G401.6 (cell line): ENCODE measurements at regions not wholly inside any gene's neighbourhood (a gene's known extent, or its start where the extent isn't known, plus 50 kb on each side); places are given as distances from the start of the nearest gene placed in this dataset.

Experiments used
- FAIRE-seq: peaks from 2 replicates; lab custom pipeline; 2012; peaks lifted over from hg19 to GRCh38; lab: Jason Lieb, UNC

DNA sequence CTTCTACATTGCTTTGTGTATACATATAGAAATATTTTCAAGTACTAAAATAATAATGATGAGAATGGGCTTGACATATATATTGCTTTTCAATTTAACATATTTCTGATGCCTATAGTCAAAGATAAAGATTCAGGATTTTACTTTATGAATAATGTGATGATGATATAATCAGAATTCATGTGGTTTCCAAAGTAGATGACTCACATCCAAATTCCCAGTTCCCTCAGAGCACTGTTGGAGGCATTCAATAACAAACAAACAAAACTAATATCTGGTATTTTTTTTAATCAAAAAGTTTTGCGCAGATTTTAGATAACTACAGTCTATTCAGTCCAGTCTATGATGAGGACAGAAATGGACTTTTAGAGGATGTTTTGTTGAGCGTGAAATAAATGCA is 2094.5 kb upstream of the CELF4 start:
- FAIRE-seq, result no peak

GRCh38 chr18:39655341-39655740 is 2089.7 kb upstream of the CELF4 start:
- no peak for FAIRE-seq

GRCh38 chr18:39653221-39653620 is 2087.6 kb upstream of the CELF4 start:
- FAIRE-seq, result no peak

DNA sequence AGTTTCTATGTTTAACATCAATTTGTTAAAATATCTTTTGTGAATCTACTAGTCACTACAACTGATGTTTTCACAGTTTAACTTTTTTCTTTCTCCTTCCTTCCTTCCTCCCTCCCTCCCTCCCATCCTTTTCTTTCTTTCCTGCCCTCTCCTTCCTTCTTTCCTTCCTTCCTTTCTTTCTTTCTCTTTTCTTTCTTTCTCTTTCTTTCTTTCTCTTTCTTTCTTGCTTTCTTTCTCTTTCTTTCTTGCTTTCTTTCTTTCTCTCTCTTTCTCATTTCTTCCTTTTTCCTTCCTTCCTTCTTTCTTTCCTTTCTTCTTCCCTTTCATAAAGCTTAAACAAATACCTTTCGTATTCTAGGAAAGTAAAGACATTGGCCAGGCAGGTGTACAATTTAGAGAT is 2083.0 kb upstream of the CELF4 start:
- FAIRE-seq, result no peak

DNA sequence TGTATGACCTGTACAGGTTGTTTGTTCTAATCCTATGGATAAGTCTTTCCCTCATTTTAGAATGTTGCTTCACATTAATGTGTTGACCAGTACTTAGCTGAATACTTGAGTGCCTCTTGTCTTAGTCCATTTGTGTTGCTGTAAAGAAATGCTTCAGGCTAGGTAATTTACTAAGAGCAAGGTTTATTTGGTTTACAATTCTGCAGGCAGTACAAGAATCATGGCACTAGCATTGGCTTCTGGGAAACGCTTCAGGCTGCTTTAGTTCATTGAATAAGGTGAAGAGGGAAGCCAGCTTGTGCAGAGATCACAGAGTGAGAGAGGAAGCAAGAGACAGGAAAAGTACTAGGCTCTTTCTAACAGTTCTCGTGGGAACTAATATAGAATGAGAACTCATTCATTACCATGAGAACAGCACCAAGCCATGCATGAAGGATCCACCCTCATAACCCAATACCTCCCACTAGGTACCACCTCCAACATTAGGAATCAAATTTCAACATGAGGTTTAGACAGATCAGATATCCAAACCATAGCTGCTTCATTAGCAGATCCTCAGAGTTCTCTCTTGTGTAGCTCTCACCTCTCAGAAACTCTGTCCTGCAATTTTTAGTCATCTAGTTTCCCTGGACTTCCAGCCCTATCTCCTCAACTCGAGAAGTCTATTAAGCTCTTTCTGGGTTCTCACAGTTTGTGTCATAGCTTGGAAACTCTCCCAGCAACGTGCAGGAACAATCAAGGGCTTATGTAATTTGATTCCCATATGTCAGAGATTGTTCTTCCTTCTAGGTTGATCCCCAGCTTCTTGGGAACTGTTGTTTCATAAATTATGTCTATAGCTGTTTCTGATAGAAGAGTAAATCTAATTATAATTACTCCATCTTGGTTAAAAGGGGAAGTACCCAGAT is 2082.3 kb upstream of the CELF4 start:
- no peak for FAIRE-seq

- FAIRE-seq, result no peak
Observed at GRCh38 chr18:39638224-39638623, 2072.6 kb upstream of the CELF4 start.

DNA sequence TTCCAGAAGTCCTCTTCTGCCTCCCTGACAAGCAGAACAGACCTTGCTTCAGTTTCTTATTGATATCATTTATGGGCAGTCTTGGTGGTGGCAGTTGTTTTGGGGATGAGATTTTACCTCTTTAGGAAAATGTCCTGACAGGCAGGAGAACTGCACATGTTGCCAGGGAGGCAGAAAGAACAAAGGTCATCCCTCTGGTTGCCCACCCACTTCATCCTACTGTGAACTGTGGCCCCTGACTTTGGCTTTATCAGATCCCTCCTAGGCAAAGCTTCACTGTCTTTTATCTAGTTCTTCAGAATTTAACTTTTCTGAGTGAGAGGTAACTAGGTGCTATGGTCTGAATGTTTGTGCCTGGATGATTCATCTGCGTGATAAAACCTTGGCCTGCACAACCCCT is 2071.3 kb upstream of the CELF4 start:
- FAIRE-seq, result no peak

- FAIRE-seq, result no peak
Observed at GRCh38 chr18:39635966-39636365, 2070.4 kb upstream of the CELF4 start.

GRCh38 chr18:39635192-39635591 is 2069.6 kb upstream of the CELF4 start:
- FAIRE-seq, result no peak

DNA sequence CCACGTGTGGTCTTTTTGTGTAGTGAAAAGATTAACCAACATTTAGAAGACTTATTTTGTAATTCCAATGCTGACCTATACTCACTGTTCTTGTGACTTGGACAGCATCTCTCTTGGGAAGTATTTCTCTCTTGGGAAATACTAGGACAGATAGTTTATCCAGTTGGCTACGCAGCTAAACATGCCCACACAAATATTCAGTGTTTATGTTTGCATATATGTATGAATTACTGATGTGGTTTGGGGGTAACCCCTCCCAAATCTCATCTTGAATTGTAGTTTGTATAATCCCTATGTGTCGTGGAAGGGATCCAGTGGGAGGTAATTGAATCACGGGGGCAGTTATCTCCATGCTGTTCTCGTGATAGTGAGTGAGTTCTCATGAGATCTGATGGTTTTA is 2062.3 kb upstream of the CELF4 start:
- no peak for FAIRE-seq

GRCh38 chr18:39624961-39625360 is 2059.4 kb upstream of the CELF4 start:
- no peak for FAIRE-seq

DNA sequence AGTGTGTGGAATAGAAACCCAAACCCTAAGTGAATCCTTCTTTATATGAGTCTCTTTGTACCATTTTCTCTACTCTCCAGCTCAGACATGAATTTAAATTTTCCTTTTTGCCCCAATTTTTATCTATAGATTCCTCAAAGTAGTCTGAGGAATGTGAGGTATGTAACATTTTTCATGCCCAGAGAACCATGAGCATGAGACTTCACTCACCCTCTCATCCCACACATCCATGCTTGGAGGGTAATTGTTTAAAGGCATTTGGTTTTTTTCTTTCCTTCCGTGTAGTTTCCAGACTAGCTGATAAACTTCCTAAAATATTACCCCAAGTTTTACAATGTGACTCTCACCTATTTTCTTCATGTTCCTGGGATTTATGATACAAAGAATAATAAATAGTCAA is 2056.8 kb upstream of the CELF4 start:
- FAIRE-seq, result no peak

DNA sequence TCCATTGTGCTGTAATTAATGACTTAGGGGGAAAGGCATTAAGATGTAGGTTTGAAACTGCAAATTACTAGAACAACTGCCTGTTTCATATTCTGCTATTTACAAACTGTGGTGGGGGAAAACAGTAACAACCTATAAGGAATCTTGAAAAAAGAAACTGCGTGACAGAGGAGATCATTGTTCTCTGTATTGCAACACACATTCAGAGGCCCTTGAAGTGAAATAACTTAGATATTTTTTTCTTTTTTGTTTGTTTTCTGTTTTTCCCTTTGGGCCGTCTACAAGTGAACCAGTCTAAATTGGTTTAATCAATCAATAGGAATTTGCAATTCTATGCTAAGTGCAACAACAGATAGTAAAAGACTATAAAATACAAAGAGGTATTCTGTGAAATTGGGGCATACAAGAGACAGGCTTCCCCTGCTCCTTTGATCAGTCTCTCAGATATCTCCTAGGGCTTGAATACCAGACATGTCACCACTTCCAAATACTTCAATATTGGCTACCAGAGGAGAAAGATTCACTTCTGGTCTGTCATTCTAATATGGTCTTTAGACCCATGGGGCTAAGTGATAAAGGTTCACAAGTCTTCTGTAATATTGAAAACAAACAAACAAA is 2055.1 kb upstream of the CELF4 start:
- no peak for FAIRE-seq

GRCh38 chr18:39618265-39619003 is 2052.8 kb upstream of the CELF4 start:
- no peak for FAIRE-seq

GRCh38 chr18:39611381-39612100 is 2045.9 kb upstream of the CELF4 start:
- no peak for FAIRE-seq

- FAIRE-seq, result no peak
Observed at GRCh38 chr18:39607034-39607433, 2041.4 kb upstream of the CELF4 start.

- no peak for FAIRE-seq
Observed at GRCh38 chr18:39604836-39605235, 2039.2 kb upstream of the CELF4 start.

DNA sequence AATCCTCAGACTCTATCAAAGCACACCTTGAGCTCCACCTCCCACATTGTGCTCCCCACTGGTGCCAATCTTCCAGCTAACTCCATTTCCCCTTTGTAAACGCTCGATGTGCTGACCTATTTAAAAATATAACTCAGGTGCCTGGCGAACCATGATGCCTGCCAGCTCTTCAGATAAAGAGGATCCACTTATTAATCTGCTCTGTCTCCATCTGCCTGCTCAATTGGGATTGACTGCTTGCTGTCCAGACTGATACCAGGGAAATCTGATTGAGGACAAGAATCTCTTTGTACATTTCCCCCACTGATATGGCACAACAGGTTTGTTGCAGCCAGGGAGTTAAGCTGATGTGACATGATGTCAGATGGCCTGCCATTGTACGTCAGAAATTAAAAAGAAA is 2036.5 kb upstream of the CELF4 start:
- FAIRE-seq, result no peak

DNA sequence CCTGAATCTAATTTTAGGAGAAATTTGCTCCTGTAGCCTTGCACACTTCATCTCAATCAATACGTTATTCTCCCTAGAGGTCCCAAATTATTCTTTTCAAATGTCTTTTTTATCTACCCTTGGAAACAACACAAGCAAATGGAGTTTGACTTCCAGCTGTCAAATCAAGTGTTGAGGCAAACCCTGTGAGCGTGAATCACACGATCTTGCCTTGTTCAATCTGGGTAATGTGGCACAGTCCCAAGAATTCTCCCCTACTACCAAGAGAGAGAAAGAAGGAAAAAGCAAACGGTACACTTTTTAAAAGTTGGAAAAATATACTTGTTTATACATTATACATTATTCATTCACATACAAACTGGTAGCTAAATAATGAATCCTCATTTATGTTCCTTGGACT is 2035.3 kb upstream of the CELF4 start:
- no peak for FAIRE-seq

- FAIRE-seq, result no peak
Observed at GRCh38 chr18:39599251-39599650, 2033.7 kb upstream of the CELF4 start.

GRCh38 chr18:39596891-39597290 is 2031.3 kb upstream of the CELF4 start:
- FAIRE-seq, result no peak

DNA sequence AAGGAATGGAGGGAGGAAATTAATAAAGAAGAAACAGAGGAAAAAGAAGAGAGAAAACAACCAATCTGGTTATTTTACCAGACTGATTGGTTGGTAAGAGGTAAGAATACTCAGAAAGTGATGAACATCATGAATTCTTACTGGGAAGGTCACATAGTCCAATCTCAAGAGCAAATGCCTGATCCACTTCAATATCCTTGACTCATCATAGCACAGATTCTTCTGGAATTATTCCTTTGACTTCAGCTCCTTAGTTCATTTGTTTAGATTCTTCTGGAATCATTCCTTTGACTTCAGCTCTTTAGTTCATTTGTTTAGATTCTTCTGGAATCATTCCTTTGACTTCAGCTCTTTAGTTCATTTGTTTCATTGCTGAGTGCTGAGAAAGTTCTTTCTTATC is 2030.6 kb upstream of the CELF4 start:
- no peak for FAIRE-seq

GRCh38 chr18:39594206-39594605 is 2028.6 kb upstream of the CELF4 start:
- no peak for FAIRE-seq
